NOMO-1 treated with dmso at 0.1 percent for 144 hours (cell line): ENCODE measurements at regions not wholly inside any gene's neighbourhood (a gene's known extent, or its start where the extent isn't known, plus 50 kb on each side); places are given as distances from the start of the nearest gene placed in this dataset.
"Not testable (repeated sequence)": the region's sequence is repeated elsewhere in the genome, so short reads cannot be mapped to it uniquely, and the experiment has no call there.

Experiments used
- DNase-seq: peaks from one replicate; lab custom pipeline; 2025; ENCODE audit not compliant: unreplicated experiment; lab: John Stamatoyannopoulos, UW

GRCh38 chr5:87129046-87129445, 138.6 kb upstream of the RASA1 start:
- DNase-seq, result no peak

- DNase-seq, result no peak
These were observed 135.0 kb upstream of the RASA1 start for GRCh38 chr5:87132696-87133095.

GRCh38 chr5:87134513-87134912, 133.2 kb upstream of the RASA1 start:
- DNase-seq, result not testable (repeated sequence)

GRCh38 chr5:87136096-87136495, 131.6 kb upstream of the RASA1 start:
- no peak for DNase-seq

GRCh38 chr5:87136733-87137132, 130.9 kb upstream of the RASA1 start:
- no peak for DNase-seq

GRCh38 chr5:87137283-87137682, 130.4 kb upstream of the RASA1 start:
- no peak for DNase-seq

- DNase-seq, result no peak
These were observed 129.4 kb upstream of the RASA1 start for GRCh38 chr5:87138091-87138805.

- DNase-seq, result no peak
These were observed 127.9 kb upstream of the RASA1 start for GRCh38 chr5:87139795-87140194.

GRCh38 chr5:87141544-87141943, 126.1 kb upstream of the RASA1 start:
- no peak for DNase-seq

- not testable (repeated sequence) for DNase-seq
These were observed 121.8 kb upstream of the RASA1 start for GRCh38 chr5:87145853-87146252.

- DNase-seq, result no peak
These were observed 120.2 kb upstream of the RASA1 start for GRCh38 chr5:87147441-87147840.

GRCh38 chr5:87150630-87151029, 117.1 kb upstream of the RASA1 start:
- DNase-seq, result no peak

- peak; percentile 19 for DNase-seq
These were observed 116.1 kb upstream of the RASA1 start for GRCh38 chr5:87151547-87151946.

- DNase-seq, result no peak
These were observed 114.8 kb upstream of the RASA1 start for GRCh38 chr5:87152886-87153285.

GRCh38 chr5:87154191-87154590, 113.5 kb upstream of the RASA1 start:
- DNase-seq, result no peak

- no peak for DNase-seq
These were observed 112.6 kb upstream of the RASA1 start for GRCh38 chr5:87155106-87155505.

- no peak for DNase-seq
These were observed 111.1 kb upstream of the RASA1 start for GRCh38 chr5:87156631-87157030.

GRCh38 chr5:87164409-87164808, 103.3 kb upstream of the RASA1 start:
- no peak for DNase-seq

- DNase-seq, result no peak
These were observed 98.2 kb upstream of the RASA1 start for GRCh38 chr5:87169300-87169991.

GRCh38 chr5:87170799-87171198, 96.9 kb upstream of the RASA1 start:
- no peak for DNase-seq

- DNase-seq, result no peak
These were observed 85.0 kb upstream of the RASA1 start for GRCh38 chr5:87182649-87183048.

GRCh38 chr5:87183896-87184295, 83.8 kb upstream of the RASA1 start:
- no peak for DNase-seq

- no peak for DNase-seq
These were observed 83.1 kb upstream of the RASA1 start for GRCh38 chr5:87184605-87185004.
